GM21529 (cell line): ENCODE measurements at regions not wholly inside any gene's neighbourhood (a gene's known extent, or its start where the extent isn't known, plus 50 kb on each side); places are given as distances from the start of the nearest gene placed in this dataset.

Source experiments
- ATAC-seq: cut with Tn5 transposase; IDR thresholded peaks from one replicate; pipeline ENCODE4 v1.9.1; 2021; ENCODE audit not compliant: unreplicated experiment

DNA sequence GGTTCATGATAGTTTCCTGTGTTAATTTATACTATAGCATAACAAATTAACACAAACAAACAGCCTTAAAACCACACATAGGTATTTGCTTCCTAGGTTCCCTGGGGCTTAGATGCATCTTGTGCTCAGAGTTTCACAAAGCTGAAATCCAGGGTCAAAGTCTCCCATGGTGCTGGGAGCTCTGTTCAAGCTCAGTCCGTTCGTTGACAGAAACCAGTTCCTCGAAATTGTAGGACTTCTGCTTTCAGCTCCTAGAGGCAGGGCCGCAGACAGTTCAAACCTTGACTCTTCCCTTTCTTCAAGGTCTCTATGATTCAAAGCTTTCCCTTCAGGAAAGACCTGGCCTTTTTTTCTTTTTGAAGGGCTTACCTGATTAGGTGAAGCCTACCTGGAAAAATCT, 90.5 kb downstream of the VSTM2A start:
- ATAC-seq, result no peak

DNA sequence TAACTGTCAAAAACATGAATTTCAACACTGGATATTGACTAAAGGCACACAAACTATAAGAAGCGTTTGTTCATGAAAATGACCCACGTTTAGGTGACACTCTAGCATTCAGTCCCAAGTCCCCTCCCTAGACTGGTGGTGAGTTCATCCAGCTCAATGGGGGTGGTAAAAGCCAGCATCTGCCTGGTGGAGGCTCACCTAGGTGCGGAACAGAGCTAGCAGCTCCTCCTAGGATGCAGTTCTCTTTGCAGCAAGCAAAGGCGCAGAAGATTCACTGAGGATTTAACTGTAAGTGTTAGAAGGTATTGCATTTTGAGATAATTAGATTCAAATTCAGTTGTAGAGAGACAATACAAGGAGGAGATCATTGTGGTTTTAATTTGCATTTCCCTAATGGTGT, 87.6 kb downstream of the VSTM2A start:
- ATAC-seq, result no peak

DNA sequence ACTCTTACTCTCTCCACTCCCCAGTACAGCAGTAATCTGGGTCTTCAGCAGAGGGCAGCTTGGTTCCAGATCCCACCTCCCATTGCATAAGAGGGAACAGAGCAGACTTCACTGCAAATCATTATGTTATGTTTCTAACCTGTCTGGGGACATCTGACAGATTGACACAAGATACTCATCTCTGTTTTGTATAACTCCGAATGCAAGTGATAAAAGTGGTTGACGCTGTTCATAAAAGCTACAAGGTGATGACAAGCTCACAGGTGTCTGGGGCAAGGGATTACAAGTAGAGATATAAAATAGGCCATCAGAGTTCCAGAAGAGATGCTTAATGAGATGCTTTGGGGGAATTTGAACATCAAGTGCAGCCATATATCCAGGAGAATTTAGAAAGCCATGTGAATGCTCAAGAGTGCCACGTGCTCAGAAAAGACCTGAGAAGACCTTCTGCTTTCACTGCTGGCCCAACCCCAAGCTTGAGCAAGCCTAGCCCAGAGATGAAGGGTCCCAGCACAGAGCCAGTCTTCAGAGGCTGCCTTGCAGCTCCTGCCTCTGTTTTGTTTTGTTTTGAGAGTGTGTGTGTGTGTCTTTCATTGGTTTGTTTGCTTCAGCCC, 80.6 kb downstream of the VSTM2A start:
- no peak for ATAC-seq
